H1 (cell line): ENCODE measurements at regions not wholly inside any gene's neighbourhood (a gene's known extent, or its start where the extent isn't known, plus 50 kb on each side); places are given as distances from the start of the nearest gene placed in this dataset.
"Not testable (repeated sequence)": the region's sequence is repeated elsewhere in the genome, so short reads cannot be mapped to it uniquely, and the experiment has no call there.

Source experiments
- CTCF ChIA-PET: fragments of 300-600 bp; sonication (Branson Sonifier 250); formaldehyde crosslinking; loops from one replicate; lab custom pipeline; 2021; ENCODE audit not compliant: partially characterized antibody; lab: Charles Lee
- POLR2A ChIA-PET: fragments of 300-600 bp; sonication (Branson Sonifier 250); formaldehyde crosslinking; loops from one replicate; lab custom pipeline; 2021; ENCODE audit warnings: inconsistent platforms; ENCODE audit not compliant: partially characterized antibody; lab: Charles Lee
- DNase-seq, 2 experiments: peaks; one replicate each; pipeline versions ENCODE4 v3.0.0 to v3.0.0-alpha.2; 2010 to 2022; ENCODE audit warnings: low spot score in 2 of 2, low read depth in 1 of 2, mixed read lengths in 1 of 2
- FAIRE-seq: peaks from 2 replicates; lab custom pipeline; 2011; peaks lifted over from hg19 to GRCh38; lab: Jason Lieb, UNC
- H2AFZ ChIP-seq: 2 replicates; pipeline ENCODE4 v1.8.1; 2012; ENCODE audit warnings: low read length, inconsistent platforms
- H2AK5ac ChIP-seq: 2 replicates; pipeline ENCODE4 v1.6.1; 2013; ENCODE audit warnings: low read depth, low read length
- H2BK120ac ChIP-seq: replicated peaks from 2 replicates; pipeline ENCODE3; 2013; ENCODE audit warnings: low read depth, low read length, inconsistent platforms
- H2BK12ac ChIP-seq: 2 replicates; pipeline ENCODE4 v1.6.1; 2013; ENCODE audit warnings: low read depth, low read length
- H2BK15ac ChIP-seq: 2 replicates; pipeline ENCODE4 v1.6.1; 2013; ENCODE audit warnings: low read length
- H2BK20ac ChIP-seq: 2 replicates; pipeline ENCODE4 v1.6.1; 2013; ENCODE audit warnings: low read length
- H2BK5ac ChIP-seq: 2 replicates; pipeline ENCODE4 v1.6.1; 2013; ENCODE audit warnings: low read depth, low read length
- H3K14ac ChIP-seq: 2 replicates; pipeline ENCODE4 v1.6.1; 2013; ENCODE audit warnings: inconsistent platforms; ENCODE audit not compliant: insufficient read length
- H3K18ac ChIP-seq: 2 replicates; pipeline ENCODE4 v1.6.1; 2013; ENCODE audit warnings: low read length; ENCODE audit errors: extremely low read depth
- H3K23ac ChIP-seq: 2 replicates; pipeline ENCODE4 v1.6.1; 2013; ENCODE audit warnings: inconsistent platforms; ENCODE audit not compliant: insufficient read length
- H3K23me2 ChIP-seq: 2 replicates; pipeline ENCODE4 v1.6.1; 2013; ENCODE audit warnings: low read depth, low read length
- H3K27ac ChIP-seq: 2 replicates; pipeline ENCODE4 v1.6.1; 2011; ENCODE audit warnings: low read depth, low read length, inconsistent platforms
- H3K27me3 ChIP-seq, 4 experiments: replicated peaks in 1 of 4; 1 replicate in 1 of 4; 2 replicates in 3 of 4; pipeline versions ENCODE4 v1.6.1 to v1.8.1; 2011 to 2013; ENCODE audit warnings: low read length in 3 of 4, mild to moderate bottlenecking in 3 of 4, inconsistent platforms in 2 of 4, mixed read lengths in 2 of 4, moderate library complexity in 1 of 4; ENCODE audit not compliant: control insufficient read depth in 3 of 4, insufficient read depth in 3 of 4; ENCODE audit errors: extremely low read depth in 1 of 4
- H3K36me3 ChIP-seq, 4 experiments: 2 replicates each; pipeline versions ENCODE4 v1.6.1 to v1.8.1; 2011 to 2013; ENCODE audit warnings: mild to moderate bottlenecking in 4 of 4, low read length in 3 of 4, moderate library complexity in 2 of 4, control low read depth in 1 of 4, inconsistent platforms in 1 of 4; ENCODE audit not compliant: insufficient read depth in 4 of 4, control insufficient read depth in 2 of 4
- H3K4ac ChIP-seq: replicated peaks from 2 replicates; pipeline ENCODE3; 2013; ENCODE audit warnings: low read length, low read depth, mixed read lengths, inconsistent platforms; ENCODE audit not compliant: insufficient read length
- H3K4me1 ChIP-seq, 4 experiments: replicated peaks in 1 of 4; 1 replicate in 1 of 4; 2 replicates in 3 of 4; pipeline versions ENCODE4 v1.6.1 to v1.8.1; 2011 to 2013; ENCODE audit warnings: low read length in 3 of 4, inconsistent platforms in 2 of 4, mixed read lengths in 1 of 4; ENCODE audit not compliant: insufficient read depth in 4 of 4, control insufficient read depth in 3 of 4
- H3K4me2 ChIP-seq, 2 experiments: 2 replicates each; pipeline versions ENCODE4 v1.6.1 to v1.8.1; 2011 to 2013; ENCODE audit warnings: low read depth in 2 of 2, low read length in 2 of 2, control low read depth in 1 of 2, inconsistent platforms in 1 of 2, mild to moderate bottlenecking in 1 of 2; ENCODE audit not compliant: insufficient read depth in 1 of 2
- H3K4me3 ChIP-seq, 4 experiments: fragments of 200-600, 300-600 bp in 1 of 4; sonication (generic), shearing (Covaris generic), sonication (Bioruptor Twin) in 1 of 4; 2 replicates each; pipeline versions ENCODE4 v1.5.1 to v1.8.1; 2011 to 2016; ENCODE audit warnings: low read length in 4 of 4, low read depth in 3 of 4, control low read depth in 2 of 4, inconsistent platforms in 2 of 4, mild to moderate bottlenecking in 2 of 4, mixed read lengths in 1 of 4, moderate library complexity in 1 of 4; ENCODE audit not compliant: insufficient read depth in 2 of 4; ENCODE audit errors: extremely low read depth in 1 of 4
- H3K56ac ChIP-seq: replicated peaks from 2 replicates; pipeline ENCODE3; 2013; ENCODE audit warnings: low read depth, mild to moderate bottlenecking, mixed read lengths, low read length, inconsistent platforms; ENCODE audit not compliant: insufficient read length
- H3K79me1 ChIP-seq: 2 replicates; pipeline ENCODE4 v1.6.1; 2013; ENCODE audit warnings: low read depth, low read length, control low read depth
- H3K79me2 ChIP-seq, 2 experiments: 2 replicates each; pipeline versions ENCODE4 v1.6.1 to v1.8.1; 2012 to 2013; ENCODE audit warnings: low read length in 2 of 2, mild to moderate bottlenecking in 2 of 2, inconsistent platforms in 1 of 2; ENCODE audit not compliant: insufficient read depth in 2 of 2, control insufficient read depth in 1 of 2
- H3K9ac ChIP-seq, 4 experiments: replicated peaks in 1 of 4; 1 replicate in 1 of 4; 2 replicates in 3 of 4; pipeline versions ENCODE4 v1.6.1 to v1.8.1; 2011 to 2013; ENCODE audit warnings: low read depth in 3 of 4, low read length in 3 of 4, control low read depth in 2 of 4, mild to moderate bottlenecking in 2 of 4, moderate library complexity in 2 of 4, inconsistent platforms in 1 of 4; ENCODE audit errors: extremely low read depth in 1 of 4
- H3K9me3 ChIP-seq, 2 experiments: 2 replicates each; pipeline versions ENCODE4 v1.6.1 to v1.8.1; 2012 to 2013; ENCODE audit warnings: mild to moderate bottlenecking in 2 of 2, moderate library complexity in 2 of 2, control low read depth in 1 of 2, inconsistent platforms in 1 of 2, low read depth in 1 of 2, low read length in 1 of 2, mixed read lengths in 1 of 2; ENCODE audit not compliant: insufficient read depth in 2 of 2
- H4K20me1 ChIP-seq, 2 experiments: replicated peaks in 1 of 2; 2 replicates each; pipeline versions ENCODE3 to v1.8.1; 2011 to 2013; ENCODE audit warnings: inconsistent platforms in 2 of 2, low read length in 2 of 2, mild to moderate bottlenecking in 1 of 2; ENCODE audit not compliant: insufficient read depth in 2 of 2, control insufficient read depth in 1 of 2
- H4K5ac ChIP-seq: 2 replicates; pipeline ENCODE4 v1.6.1; 2013; ENCODE audit warnings: low read length, low read depth, mixed read lengths, inconsistent platforms; ENCODE audit not compliant: insufficient read length
- H4K8ac ChIP-seq: 2 replicates; pipeline ENCODE4 v1.8.0; 2013; ENCODE audit warnings: mild to moderate bottlenecking, moderate library complexity, low read length, inconsistent platforms; ENCODE audit not compliant: insufficient read depth; ENCODE audit errors: extremely low read depth
- H4K91ac ChIP-seq: replicated peaks from 2 replicates; pipeline ENCODE3; 2013; ENCODE audit warnings: low read length, mixed read lengths, inconsistent platforms; ENCODE audit not compliant: insufficient read length
- WGBS, 2 experiments: shearing (Covaris generic) in 1 of 2; methylation state at CpG; one replicate each; pipeline versions ENCODE4 v1.1.6 to v1.1.7; 2013 to 2015; ENCODE audit warnings: low lambda C conversion rate in 2 of 2, mixed read lengths in 2 of 2, inconsistent platforms in 1 of 2, low coverage in 1 of 2, missing lambda C conversion rate in 1 of 2; ENCODE audit not compliant: insufficient replicate concordance in 2 of 2, insufficient coverage in 1 of 2, insufficient read length in 1 of 2; ENCODE audit errors: extremely low coverage in 1 of 2, missing lambda C conversion rate in 1 of 2; 5-methylcytosine and 5-hydroxymethylcytosine counted together

GRCh38 chr5:44117947-44118346 is 271.3 kb downstream of the FGF10 start:
- H2BK120ac ChIP-seq, H3K23ac ChIP-seq, H4K8ac ChIP-seq, H2BK15ac ChIP-seq, H3K79me2 ChIP-seq, H3K14ac ChIP-seq, H2BK12ac ChIP-seq, H3K27ac ChIP-seq, H2AFZ ChIP-seq, H3K56ac ChIP-seq, FAIRE-seq, H4K91ac ChIP-seq, H3K4me3 ChIP-seq, H3K36me3 ChIP-seq, DNase-seq, POLR2A ChIA-PET, H2AK5ac ChIP-seq, H4K20me1 ChIP-seq, H2BK20ac ChIP-seq, H3K27me3 ChIP-seq, H4K5ac ChIP-seq, CTCF ChIA-PET, H3K79me1 ChIP-seq, H3K18ac ChIP-seq, H3K23me2 ChIP-seq, H3K4ac ChIP-seq, H2BK5ac ChIP-seq, H3K9ac ChIP-seq, H3K4me2 ChIP-seq, H3K9me3 ChIP-seq, H3K4me1 ChIP-seq: not testable (repeated sequence)
- 74% methylated on average over 3 of the region's 3 CpGs; no CpG with 5 or more reads in 1 of the 2 experiments for WGBS, 2 experiments

- H2BK20ac ChIP-seq, H3K23ac ChIP-seq, H4K5ac ChIP-seq, H3K4me3 ChIP-seq, H2AK5ac ChIP-seq, H3K79me2 ChIP-seq, H3K4me1 ChIP-seq, H4K8ac ChIP-seq, H4K91ac ChIP-seq, H3K4me2 ChIP-seq, H3K14ac ChIP-seq, DNase-seq, H3K56ac ChIP-seq, H3K4ac ChIP-seq, H3K9me3 ChIP-seq, H3K23me2 ChIP-seq, H3K27me3 ChIP-seq, H3K36me3 ChIP-seq, H4K20me1 ChIP-seq, POLR2A ChIA-PET, H3K79me1 ChIP-seq, FAIRE-seq, H2BK12ac ChIP-seq, H2BK120ac ChIP-seq, H3K9ac ChIP-seq, H2BK15ac ChIP-seq, H3K27ac ChIP-seq, H2BK5ac ChIP-seq, H2AFZ ChIP-seq, H3K18ac ChIP-seq: not testable (repeated sequence)
- WGBS, 2 experiments, result 65% methylated on average over 5 of the region's 5 CpGs; no CpG with 5 or more reads in 1 of the 2 experiments
- CTCF ChIA-PET, result interaction anchor here (1.0 to 1.6 kb wide), 2 partner anchors 14 to 224 kb away, joined by 3 read pairs; no protein-coding TSS in a partner anchor
Measured at GRCh38 chr5:44108232-44108631, 281.0 kb downstream of the FGF10 start.
